Activated CD8-positive, alpha-beta T cell treated with anti-CD3 and anti-CD28 coated beads for 36 hours (primary cell): ENCODE measurements at regions not wholly inside any gene's neighbourhood (a gene's known extent, or its start where the extent isn't known, plus 50 kb on each side); places are given as distances from the start of the nearest gene placed in this dataset.
"Not testable (repeated sequence)": the region's sequence is repeated elsewhere in the genome, so short reads cannot be mapped to it uniquely, and the experiment has no call there.

Experiments
- ATAC-seq: fragments of 200-7000 bp; cut with Tn5 transposase; one replicate; pipeline ENCODE4 v1.10.0; 2021; ENCODE audit warnings: mild to moderate bottlenecking, moderate library complexity
- CTCF ChIA-PET: fragments of 350-600 bp; sonication (Branson Sonifier 250); formaldehyde crosslinking; loops from one replicate; lab custom pipeline; 2021; ENCODE audit warnings: antibody characterized with exemption; lab: Charles Lee
- POLR2A ChIA-PET: fragments of 350-600 bp; sonication (Branson Sonifier 250); formaldehyde crosslinking; loops from one replicate; lab custom pipeline; 2021; ENCODE audit warnings: antibody characterized with exemption; lab: Charles Lee
- DNase-seq: peaks from one replicate; pipeline ENCODE4 v3.0.0-alpha.2; 2020
- H3K27ac Mint-ChIP-seq: one replicate; pipeline ENCODE4 v1.8.0; 2021; ENCODE audit warnings: mild to moderate bottlenecking, mixed read lengths
- H3K27me3 Mint-ChIP-seq: one replicate; pipeline ENCODE4 v1.8.0; 2021; ENCODE audit warnings: mixed read lengths
- H3K36me3 Mint-ChIP-seq: one replicate; pipeline ENCODE4 v1.8.0; 2021; ENCODE audit warnings: low read depth, mixed read lengths
- H3K4me1 Mint-ChIP-seq: one replicate; pipeline ENCODE4 v1.8.0; 2021; ENCODE audit warnings: low read depth, mixed read lengths
- H3K4me3 Mint-ChIP-seq: one replicate; pipeline ENCODE4 v1.8.0; 2021; ENCODE audit warnings: mild to moderate bottlenecking, moderate library complexity, mixed read lengths
- H3K9me3 Mint-ChIP-seq: one replicate; pipeline ENCODE4 v1.8.0; 2021; ENCODE audit warnings: mixed read lengths
- intact Hi-C: fragments of 100-400 bp; cut with micrococcal nuclease; formaldehyde crosslinking; loops from one replicate; pipeline ENCODE4 v1.10.0; 2022
- TF ChIP-seq, protein P1 (sequence below): fragments of 200-600 bp; IDR thresholded peaks from one replicate; pipeline ENCODE4 v1.8.0; 2022; ENCODE audit warnings: antibody characterized with exemption, mild to moderate bottlenecking

DNA sequence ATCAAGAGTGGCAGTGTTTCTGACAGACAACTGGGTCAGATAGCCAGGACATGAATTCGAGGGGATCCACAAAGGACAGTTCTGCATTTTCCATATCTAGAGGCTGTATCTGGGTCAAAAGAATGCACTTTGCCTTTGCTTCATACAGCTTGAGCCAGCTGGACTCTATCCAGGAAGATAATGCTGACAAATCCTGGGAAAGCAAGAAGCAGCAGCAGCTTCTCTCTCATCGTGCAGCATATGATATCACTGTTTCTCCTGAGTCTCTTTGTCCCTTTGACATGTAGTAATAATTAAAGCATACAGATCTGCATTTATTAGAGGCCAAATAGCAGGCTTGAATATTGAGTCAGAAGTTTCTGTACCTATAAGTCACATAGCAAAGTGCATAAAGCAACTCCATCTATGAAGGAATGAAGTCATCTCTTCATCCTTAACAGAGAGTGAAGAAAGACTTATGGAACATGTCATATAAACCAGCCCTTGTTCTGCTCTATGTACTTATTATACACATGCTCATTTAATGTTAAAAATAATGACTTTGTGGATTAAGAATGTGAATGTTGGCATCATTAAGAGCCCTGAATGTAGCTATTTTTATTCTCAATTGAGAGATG is 236.8 kb upstream of the GBE1 start:
- no peaks in the 10 kb centered on the region for H3K27me3 Mint-ChIP-seq
- H3K36me3 Mint-ChIP-seq: no peaks in the 10 kb centered on the region
- intact Hi-C loops: no loop called here
- no peaks in the 10 kb centered on the region for H3K4me1 Mint-ChIP-seq
- ATAC-seq (no peak), DNase-seq (no peak)
- H3K4me3 Mint-ChIP-seq: no peak overlapping the region
- no peaks in the 10 kb centered on the region for H3K9me3 Mint-ChIP-seq
- ChIA-PET CTCF (no interaction called here), POLR2A (no interaction called here)
- no peak overlapping the region for H3K27ac Mint-ChIP-seq
- TF ChIP-seq, protein P1, sequence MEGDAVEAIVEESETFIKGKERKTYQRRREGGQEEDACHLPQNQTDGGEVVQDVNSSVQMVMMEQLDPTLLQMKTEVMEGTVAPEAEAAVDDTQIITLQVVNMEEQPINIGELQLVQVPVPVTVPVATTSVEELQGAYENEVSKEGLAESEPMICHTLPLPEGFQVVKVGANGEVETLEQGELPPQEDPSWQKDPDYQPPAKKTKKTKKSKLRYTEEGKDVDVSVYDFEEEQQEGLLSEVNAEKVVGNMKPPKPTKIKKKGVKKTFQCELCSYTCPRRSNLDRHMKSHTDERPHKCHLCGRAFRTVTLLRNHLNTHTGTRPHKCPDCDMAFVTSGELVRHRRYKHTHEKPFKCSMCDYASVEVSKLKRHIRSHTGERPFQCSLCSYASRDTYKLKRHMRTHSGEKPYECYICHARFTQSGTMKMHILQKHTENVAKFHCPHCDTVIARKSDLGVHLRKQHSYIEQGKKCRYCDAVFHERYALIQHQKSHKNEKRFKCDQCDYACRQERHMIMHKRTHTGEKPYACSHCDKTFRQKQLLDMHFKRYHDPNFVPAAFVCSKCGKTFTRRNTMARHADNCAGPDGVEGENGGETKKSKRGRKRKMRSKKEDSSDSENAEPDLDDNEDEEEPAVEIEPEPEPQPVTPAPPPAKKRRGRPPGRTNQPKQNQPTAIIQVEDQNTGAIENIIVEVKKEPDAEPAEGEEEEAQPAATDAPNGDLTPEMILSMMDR: no peak

DNA sequence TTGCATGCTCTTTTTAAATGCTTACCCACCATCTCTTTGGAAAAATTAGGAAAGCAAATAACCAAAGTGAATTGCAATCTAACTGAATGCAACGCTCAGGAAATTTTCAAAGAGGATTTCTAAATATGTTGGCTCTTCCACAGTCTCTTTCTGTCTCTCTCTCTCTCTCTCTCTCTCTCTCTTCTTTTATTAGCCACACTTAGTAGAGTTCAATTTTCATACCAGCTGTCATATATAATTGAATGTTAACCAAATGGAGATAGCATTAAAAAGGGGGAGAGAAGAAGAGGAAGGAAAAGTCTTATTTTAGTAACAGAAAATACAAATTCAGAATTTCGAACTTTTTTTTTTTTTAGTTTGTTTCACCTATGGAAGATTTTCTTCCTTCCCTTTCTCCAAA is 235.9 kb upstream of the GBE1 start:
- intact Hi-C loops: no loop called here
- no peak overlapping the region for H3K27ac Mint-ChIP-seq
- no peaks in the 10 kb centered on the region for H3K36me3 Mint-ChIP-seq
- POLR2A ChIA-PET: no interaction called here
- H3K4me1 Mint-ChIP-seq: no peaks in the 10 kb centered on the region
- CTCF ChIA-PET: no interaction called here
- ATAC-seq: no peak
- no peaks in the 10 kb centered on the region for H3K27me3 Mint-ChIP-seq
- no peak for DNase-seq
- TF ChIP-seq, protein P1: no peak
- H3K9me3 Mint-ChIP-seq: peaks cover 3% of the 10 kb centered on the region
- no peak overlapping the region for H3K4me3 Mint-ChIP-seq

DNA sequence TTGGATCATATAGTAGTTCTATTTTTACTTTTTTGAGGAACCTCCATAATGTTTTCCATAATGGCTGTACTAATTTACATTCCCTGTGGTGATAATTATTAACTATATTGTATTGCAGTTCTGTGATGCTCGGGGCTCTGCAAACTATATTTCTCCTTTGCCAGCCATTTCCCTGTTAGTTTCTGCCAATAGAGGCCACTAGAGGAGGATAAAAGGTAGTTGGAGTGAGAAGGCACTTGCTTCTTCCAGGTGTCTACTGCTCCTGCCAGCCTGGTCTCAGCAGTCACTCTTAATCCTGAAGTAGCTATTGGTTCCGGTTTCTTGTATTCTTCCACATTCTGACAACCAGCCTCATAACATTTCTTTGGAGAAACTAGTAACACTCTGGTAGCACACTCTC is 233.9 kb upstream of the GBE1 start:
- H3K27ac Mint-ChIP-seq: no peak overlapping the region
- no peak for ATAC-seq

DNA sequence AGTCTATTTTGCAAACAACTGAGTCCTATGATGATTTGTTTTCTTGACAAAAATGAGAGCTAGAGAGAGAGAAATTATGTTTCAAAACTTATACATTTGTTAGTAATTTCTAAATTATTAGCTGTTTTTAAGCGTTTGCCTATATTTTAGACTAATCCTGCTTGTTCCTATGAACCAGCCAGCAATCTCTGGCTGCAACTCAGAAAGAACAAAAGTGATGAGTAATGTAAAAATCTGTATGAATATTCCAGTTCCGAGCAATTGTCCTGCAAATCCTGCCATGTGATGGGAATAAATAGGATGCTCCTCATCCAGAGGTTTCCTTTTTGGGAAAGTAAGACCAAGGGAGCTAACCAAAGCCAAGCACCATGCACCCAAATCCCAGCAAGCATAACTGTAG is 228.3 kb upstream of the GBE1 start:
- Mint-ChIP-seq H3K4me1 (no peaks in the 10 kb centered on the region), H3K27ac (no peak overlapping the region), H3K9me3 (peaks cover 3% of the 10 kb centered on the region), H3K4me3 (no peak overlapping the region), H3K27me3 (no peaks in the 10 kb centered on the region), H3K36me3 (no peaks in the 10 kb centered on the region)
- intact Hi-C loops: no loop called here
- CTCF ChIA-PET: no interaction called here
- TF ChIP-seq, protein P1: no peak
- POLR2A ChIA-PET: no interaction called here
- ATAC-seq (no peak), DNase-seq (no peak)

More for the DNA sequence above, 233.9 kb upstream of the GBE1 start:
- DNase-seq: no peak
- Mint-ChIP-seq H3K36me3 (no peaks in the 10 kb centered on the region), H3K4me3 (no peak overlapping the region), H3K27me3 (no peaks in the 10 kb centered on the region), H3K9me3 (peaks cover 3% of the 10 kb centered on the region), H3K4me1 (no peaks in the 10 kb centered on the region)
- POLR2A ChIA-PET: no interaction called here
- CTCF ChIA-PET: no interaction called here
- intact Hi-C loops: no loop called here
- TF ChIP-seq, protein P1: no peak

DNA sequence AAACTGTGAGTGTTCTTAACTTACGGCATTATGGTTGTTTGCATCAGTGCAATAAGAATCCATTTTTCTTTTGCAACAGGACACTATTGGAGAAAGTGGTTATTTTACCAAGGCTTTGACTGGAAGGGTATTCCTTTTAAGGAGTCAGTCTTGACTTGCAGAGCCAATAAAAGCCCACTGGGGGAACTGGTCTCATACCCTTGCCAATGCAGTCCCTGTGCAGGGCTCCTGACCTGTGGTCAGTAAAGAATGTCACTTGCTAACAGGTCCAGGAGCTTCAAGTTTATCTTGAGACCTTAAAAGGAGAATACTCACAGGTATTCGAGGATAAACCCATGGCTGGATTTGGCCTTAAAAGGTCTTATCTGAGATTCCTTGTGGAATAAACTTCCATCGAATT is 227.8 kb upstream of the GBE1 start:
- ATAC-seq: no peak
- intact Hi-C loops: no loop called here
- no peak for DNase-seq
- no peak overlapping the region for H3K27ac Mint-ChIP-seq
- H3K9me3 Mint-ChIP-seq: peaks cover 3% of the 10 kb centered on the region
- TF ChIP-seq, protein P1: no peak
- H3K4me3 Mint-ChIP-seq: no peak overlapping the region
- H3K36me3 Mint-ChIP-seq: no peaks in the 10 kb centered on the region
- no peaks in the 10 kb centered on the region for H3K4me1 Mint-ChIP-seq
- H3K27me3 Mint-ChIP-seq: no peaks in the 10 kb centered on the region
- ChIA-PET POLR2A (no interaction called here), CTCF (no interaction called here)

DNA sequence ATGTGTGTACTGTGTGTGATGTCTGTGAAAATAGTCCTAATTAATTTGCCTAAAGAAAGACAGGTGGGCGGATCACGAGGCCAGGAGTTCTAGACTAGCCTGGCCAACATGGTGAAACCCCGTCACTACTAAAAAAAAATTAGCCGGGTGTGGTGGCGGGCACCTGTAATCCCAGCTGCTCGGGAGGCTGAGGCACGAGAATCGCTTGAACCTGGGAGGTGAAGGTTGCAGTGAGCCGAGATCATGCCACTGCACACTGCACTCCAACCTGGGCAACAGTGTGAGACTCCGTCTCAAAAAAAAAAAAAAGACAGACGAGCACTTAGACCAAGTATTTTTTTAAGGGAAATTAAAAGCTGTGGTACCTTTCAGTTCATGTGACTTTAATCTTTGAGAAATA is 226.0 kb upstream of the GBE1 start:
- H3K4me3 Mint-ChIP-seq, H3K36me3 Mint-ChIP-seq, CTCF ChIA-PET: not testable (repeated sequence)

More for the DNA sequence above, 226.0 kb upstream of the GBE1 start:
- ATAC-seq, H3K27me3 Mint-ChIP-seq, DNase-seq, H3K27ac Mint-ChIP-seq, H3K4me1 Mint-ChIP-seq, POLR2A ChIA-PET, intact Hi-C loops, H3K9me3 Mint-ChIP-seq: not testable (repeated sequence)
